ENCODE measurements at regions not wholly inside any gene's neighbourhood (a gene's known extent, or its start where the extent isn't known, plus 50 kb on each side); places are given as distances from the start of the nearest gene placed in this dataset.
"Not testable (repeated sequence)": the region's sequence is repeated elsewhere in the genome, so short reads cannot be mapped to it uniquely, and the experiment has no call there.

- POLR2A ChIA-PET, result no interaction called here
- TF ChIP-seq, protein P1, sequence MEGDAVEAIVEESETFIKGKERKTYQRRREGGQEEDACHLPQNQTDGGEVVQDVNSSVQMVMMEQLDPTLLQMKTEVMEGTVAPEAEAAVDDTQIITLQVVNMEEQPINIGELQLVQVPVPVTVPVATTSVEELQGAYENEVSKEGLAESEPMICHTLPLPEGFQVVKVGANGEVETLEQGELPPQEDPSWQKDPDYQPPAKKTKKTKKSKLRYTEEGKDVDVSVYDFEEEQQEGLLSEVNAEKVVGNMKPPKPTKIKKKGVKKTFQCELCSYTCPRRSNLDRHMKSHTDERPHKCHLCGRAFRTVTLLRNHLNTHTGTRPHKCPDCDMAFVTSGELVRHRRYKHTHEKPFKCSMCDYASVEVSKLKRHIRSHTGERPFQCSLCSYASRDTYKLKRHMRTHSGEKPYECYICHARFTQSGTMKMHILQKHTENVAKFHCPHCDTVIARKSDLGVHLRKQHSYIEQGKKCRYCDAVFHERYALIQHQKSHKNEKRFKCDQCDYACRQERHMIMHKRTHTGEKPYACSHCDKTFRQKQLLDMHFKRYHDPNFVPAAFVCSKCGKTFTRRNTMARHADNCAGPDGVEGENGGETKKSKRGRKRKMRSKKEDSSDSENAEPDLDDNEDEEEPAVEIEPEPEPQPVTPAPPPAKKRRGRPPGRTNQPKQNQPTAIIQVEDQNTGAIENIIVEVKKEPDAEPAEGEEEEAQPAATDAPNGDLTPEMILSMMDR (IDR thresholded peaks at IDR 0.05), result no peak
- H3K9me3 Mint-ChIP-seq, result no peaks in the 10 kb centered on the region
- H3K27ac ChIP-seq (ENCODE audit: low read depth in 1 of 2, low read length in 2 of 2), result no peak overlapping the region
- no peaks in the 10 kb centered on the region for H3K9me3 ChIP-seq (ENCODE audit: control insufficient read depth in 1 of 2, insufficient read depth in 1 of 2, low read length in 2 of 2)
- no peaks in the 10 kb centered on the region for H3K36me3 ChIP-seq (ENCODE audit: insufficient read depth, low read length)
- H3K4me1 Mint-ChIP-seq (ENCODE audit: low read depth), result no peaks in the 10 kb centered on the region
- DNase-seq (no peak), ATAC-seq (ENCODE audit: poor library complexity) (no peak)
- H3K27ac Mint-ChIP-seq, result no peak overlapping the region
- H3K27me3 Mint-ChIP-seq, result peaks cover 10% of the 10 kb centered on the region
- H3K36me3 Mint-ChIP-seq (ENCODE audit: low read depth), result no peaks in the 10 kb centered on the region
- H3K4me3 Mint-ChIP-seq, result no peak overlapping the region
- no peaks in the 10 kb centered on the region for H3K27me3 ChIP-seq (ENCODE audit: control insufficient read depth in 1 of 2, insufficient read depth in 2 of 2, low read length in 2 of 2)
- CTCF ChIA-PET, result no interaction called here
- intact Hi-C loops (cut with DNase I, micrococcal nuclease), result no loop called here
- H3K4me3 ChIP-seq (ENCODE audit: low read length), result no peak overlapping the region
- H3K4me1 ChIP-seq (ENCODE audit: insufficient read depth, low read length), result no peaks in the 10 kb centered on the region
Measured at GRCh38 chr14:81594012-81594411, 60.4 kb upstream of the SEL1L start.

DNA sequence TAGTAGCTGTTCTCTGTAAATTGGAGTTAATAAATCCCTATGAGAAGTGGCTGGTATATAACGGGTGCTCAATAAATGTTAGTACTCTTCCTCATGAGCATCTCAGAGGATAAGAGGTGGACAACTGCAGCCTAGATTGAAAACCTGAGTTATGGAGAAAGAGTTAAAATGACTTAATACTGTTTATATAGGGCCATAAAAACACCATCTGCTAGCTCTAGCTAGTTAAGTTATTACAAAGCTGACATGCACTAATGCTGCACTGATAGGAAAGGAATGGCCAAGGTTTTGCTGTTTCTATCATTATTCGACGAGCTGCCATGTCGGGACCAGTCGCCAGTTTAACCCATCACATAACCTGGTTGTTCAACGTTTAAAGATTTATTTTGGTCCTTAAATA is 72.0 kb upstream of the SEL1L start:
- Histone ChIP-seq H3K4me1 (ENCODE audit: insufficient read depth, low read length) (no peaks in the 10 kb centered on the region), H3K9me3 (ENCODE audit: control insufficient read depth in 1 of 2, insufficient read depth in 1 of 2, low read length in 2 of 2) (no peaks in the 10 kb centered on the region), H3K4me3 (ENCODE audit: low read length) (no peak overlapping the region), H3K27me3 (ENCODE audit: control insufficient read depth in 1 of 2, insufficient read depth in 2 of 2, low read length in 2 of 2) (peaks cover 0 to 8% of the 10 kb centered on the region in 2 experiments), H3K36me3 (ENCODE audit: insufficient read depth, low read length) (no peaks in the 10 kb centered on the region), H3K27ac (ENCODE audit: low read depth in 1 of 2, low read length in 2 of 2) (no peak overlapping the region)
- Mint-ChIP-seq H3K27ac (no peak overlapping the region), H3K27me3 (peaks cover 17% of the 10 kb centered on the region), H3K4me3 (no peak overlapping the region), H3K9me3 (no peaks in the 10 kb centered on the region), H3K36me3 (ENCODE audit: low read depth) (no peaks in the 10 kb centered on the region), H3K4me1 (ENCODE audit: low read depth) (no peaks in the 10 kb centered on the region)
- CTCF ChIA-PET, result no interaction called here
- POLR2A ChIA-PET, result no interaction called here
- ATAC-seq (ENCODE audit: poor library complexity) (no peak), DNase-seq (no peak)
- intact Hi-C loops (cut with DNase I, micrococcal nuclease), result no loop called here
- TF ChIP-seq, protein P1 (IDR thresholded peaks at IDR 0.05), result no peak

DNA sequence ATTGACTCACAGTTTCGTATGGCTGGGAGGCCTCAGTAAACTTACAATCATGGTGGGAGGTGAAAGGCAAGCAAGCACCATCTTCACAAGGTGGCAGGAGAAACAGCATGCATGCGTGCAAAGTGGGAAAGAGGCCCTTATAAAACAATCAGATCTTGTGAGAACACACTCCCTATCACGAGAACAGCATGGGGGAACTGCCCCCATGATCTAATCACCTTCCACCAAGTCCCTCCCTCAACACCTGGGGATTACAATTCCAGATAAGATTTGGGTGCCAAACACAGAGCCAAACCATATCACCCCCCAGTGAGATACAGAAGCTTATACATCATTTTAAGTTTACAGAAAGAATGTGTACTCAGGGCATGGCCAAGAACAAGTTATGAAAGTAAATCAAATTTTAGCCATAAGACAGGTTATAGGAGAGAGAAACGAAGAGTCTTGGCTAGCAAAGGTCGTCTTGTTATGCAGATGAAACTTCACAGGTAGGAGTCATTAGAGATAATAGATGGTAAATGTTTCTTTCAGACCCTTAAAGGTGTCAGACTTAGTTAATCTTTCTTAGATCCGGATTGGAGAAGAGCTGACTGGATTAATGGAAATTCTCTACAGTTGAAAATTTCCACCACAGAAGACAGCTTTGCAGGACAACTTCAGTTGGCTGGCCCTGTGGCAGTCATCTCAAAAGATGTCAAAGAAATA is 79.8 kb upstream of the SEL1L start:
- peaks cover 18% of the 10 kb centered on the region for H3K27me3 Mint-ChIP-seq
- TF ChIP-seq, protein P1 (IDR thresholded peaks at IDR 0.05), result no peak
- H3K4me3 Mint-ChIP-seq, result no peak overlapping the region
- DNase-seq (no peak), ATAC-seq (ENCODE audit: poor library complexity) (no peak)
- no peak overlapping the region for H3K27ac ChIP-seq (ENCODE audit: low read depth in 1 of 2, low read length in 2 of 2)
- CTCF ChIA-PET, result no interaction called here
- intact Hi-C loops (cut with DNase I, micrococcal nuclease), result no loop called here
- H3K9me3 ChIP-seq (ENCODE audit: control insufficient read depth in 1 of 2, insufficient read depth in 1 of 2, low read length in 2 of 2), result no peaks in the 10 kb centered on the region
- H3K27me3 ChIP-seq (ENCODE audit: control insufficient read depth in 1 of 2, insufficient read depth in 2 of 2, low read length in 2 of 2), result no peaks in the 10 kb centered on the region
- H3K4me3 ChIP-seq (ENCODE audit: low read length), result no peak overlapping the region
- H3K36me3 Mint-ChIP-seq (ENCODE audit: low read depth), result no peaks in the 10 kb centered on the region
- no peaks in the 10 kb centered on the region for H3K36me3 ChIP-seq (ENCODE audit: insufficient read depth, low read length)
- H3K27ac Mint-ChIP-seq, result no peak overlapping the region
- POLR2A ChIA-PET, result no interaction called here
- H3K9me3 Mint-ChIP-seq, result no peaks in the 10 kb centered on the region
- no peaks in the 10 kb centered on the region for H3K4me1 Mint-ChIP-seq (ENCODE audit: low read depth)
- no peaks in the 10 kb centered on the region for H3K4me1 ChIP-seq (ENCODE audit: insufficient read depth, low read length)

- intact Hi-C loops (cut with DNase I, micrococcal nuclease); H3K4me1 Mint-ChIP-seq (ENCODE audit: low read depth); H3K27ac Mint-ChIP-seq; H3K36me3 ChIP-seq (ENCODE audit: insufficient read depth, low read length); H3K27me3 ChIP-seq (ENCODE audit: control insufficient read depth in 1 of 2, insufficient read depth in 2 of 2, low read length in 2 of 2); H3K27ac ChIP-seq (ENCODE audit: low read depth in 1 of 2, low read length in 2 of 2); DNase-seq; POLR2A ChIA-PET; H3K36me3 Mint-ChIP-seq (ENCODE audit: low read depth); CTCF ChIA-PET; H3K9me3 Mint-ChIP-seq; H3K4me3 ChIP-seq (ENCODE audit: low read length); H3K9me3 ChIP-seq (ENCODE audit: control insufficient read depth in 1 of 2, insufficient read depth in 1 of 2, low read length in 2 of 2); ATAC-seq (ENCODE audit: poor library complexity); H3K4me1 ChIP-seq (ENCODE audit: insufficient read depth, low read length); H3K4me3 Mint-ChIP-seq: not testable (repeated sequence)
- peaks cover 26% of the 10 kb centered on the region for H3K27me3 Mint-ChIP-seq
Measured at GRCh38 chr14:81614302-81614701, 80.6 kb upstream of the SEL1L start.

Data from CD4-positive, alpha-beta T cell (primary cell).